HG03060 (cell line): ENCODE measurements at regions not wholly inside any gene's neighbourhood (a gene's known extent, or its start where the extent isn't known, plus 50 kb on each side); places are given as distances from the start of the nearest gene placed in this dataset.
"Not testable (repeated sequence)": the region's sequence is repeated elsewhere in the genome, so short reads cannot be mapped to it uniquely, and the experiment has no call there.

Source experiments
- ATAC-seq: cut with Tn5 transposase; IDR thresholded peaks from one replicate; pipeline ENCODE4 v1.9.1; 2021; ENCODE audit warnings: low read depth, moderate number of reproducible peaks; ENCODE audit not compliant: unreplicated experiment

DNA sequence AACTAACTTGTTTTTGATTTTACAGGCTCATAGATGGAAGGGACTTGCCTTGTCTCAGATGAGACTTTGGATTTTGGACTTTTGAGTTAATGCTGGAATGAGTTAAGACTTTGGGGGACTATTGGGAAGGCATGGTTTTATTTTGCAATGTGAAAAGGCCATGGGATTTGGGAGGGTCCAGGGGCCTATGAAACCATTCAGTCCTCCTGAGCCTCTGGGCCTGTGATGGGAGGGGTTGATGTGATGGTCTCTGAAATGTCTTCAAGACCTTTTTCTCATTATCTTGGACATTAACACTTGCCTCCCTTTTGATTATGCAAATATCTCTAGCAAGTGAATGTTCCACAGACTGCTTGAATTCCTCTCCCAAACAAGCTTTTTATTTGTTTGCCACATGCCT, 346.0 kb upstream of the DIPK2B start:
- ATAC-seq = not testable (repeated sequence)

DNA sequence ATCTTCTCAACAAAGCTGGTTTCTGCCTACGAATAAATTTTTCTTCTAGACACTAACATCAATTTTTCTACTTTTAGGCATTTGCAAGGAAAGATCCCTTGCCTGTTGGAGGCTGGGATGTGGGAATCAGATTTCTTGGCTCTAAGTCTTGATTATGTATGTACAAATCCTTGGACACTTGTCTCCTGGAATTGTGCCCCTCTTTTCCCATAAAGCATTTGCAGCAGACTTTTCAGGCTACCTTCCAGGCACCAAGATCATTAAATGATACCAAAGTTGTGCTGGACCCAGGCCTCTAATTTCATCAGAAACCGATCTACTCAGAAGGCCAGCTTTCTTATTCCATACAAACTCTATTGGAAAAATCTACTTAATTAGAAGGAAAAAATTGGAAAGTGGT, 339.5 kb upstream of the DIPK2B start:
- ATAC-seq = no peak

DNA sequence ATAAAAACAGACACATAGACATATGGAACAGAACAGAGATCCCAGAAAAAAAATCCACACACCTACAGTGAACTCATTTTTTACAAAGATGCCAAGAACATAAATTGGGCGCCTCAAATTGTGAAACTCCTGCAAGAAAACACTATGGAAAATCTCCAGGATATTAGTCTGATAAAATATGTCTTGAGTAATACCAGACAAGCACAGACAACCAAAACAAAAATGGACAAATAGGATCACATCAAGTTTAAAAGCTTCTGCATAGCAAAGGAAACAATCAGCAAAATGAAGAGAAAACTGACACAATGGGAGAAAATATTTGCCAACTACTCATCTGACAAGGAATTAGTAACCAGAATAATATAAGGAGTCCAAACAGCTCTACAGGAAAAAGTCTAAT, 337.3 kb upstream of the DIPK2B start:
- no peak for ATAC-seq

DNA sequence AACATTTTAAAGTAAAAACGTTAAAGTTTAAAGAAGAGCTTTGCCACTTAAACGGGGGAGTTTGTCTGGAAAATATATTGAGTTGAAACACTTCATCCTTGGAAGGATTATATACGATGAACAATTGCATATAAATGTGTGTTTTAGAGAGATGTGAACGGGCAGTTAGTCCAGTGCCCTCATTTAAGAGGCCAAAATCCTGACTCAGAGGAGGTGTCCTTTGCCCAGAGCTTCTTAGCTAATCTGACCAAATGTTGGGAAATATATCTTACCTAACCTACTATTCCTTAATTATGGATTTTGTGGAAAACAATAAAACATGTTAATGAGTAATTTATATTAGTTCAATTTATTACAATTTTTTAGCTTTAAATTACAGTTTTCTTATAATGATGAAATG, 327.2 kb upstream of the DIPK2B start:
- ATAC-seq = no peak

DNA sequence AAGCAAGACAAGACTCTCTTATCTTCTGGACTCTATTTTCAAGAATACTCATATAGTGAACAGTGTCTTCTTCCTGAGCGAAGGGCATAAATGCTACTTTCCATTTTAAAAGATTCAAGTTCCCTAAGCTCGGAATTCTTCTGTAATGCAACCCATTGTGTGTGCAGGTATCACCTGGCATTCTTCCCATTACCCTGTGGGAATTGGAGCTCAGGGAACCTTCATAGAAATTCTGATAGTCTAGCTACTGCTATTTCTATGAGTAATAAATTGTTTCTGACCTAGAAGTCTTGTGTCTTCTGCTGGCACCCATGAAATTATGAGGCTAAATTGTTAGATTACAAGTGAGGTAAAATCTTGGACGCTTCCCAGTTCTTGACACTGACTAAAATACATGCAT, 324.1 kb upstream of the DIPK2B start:
- no peak for ATAC-seq

DNA sequence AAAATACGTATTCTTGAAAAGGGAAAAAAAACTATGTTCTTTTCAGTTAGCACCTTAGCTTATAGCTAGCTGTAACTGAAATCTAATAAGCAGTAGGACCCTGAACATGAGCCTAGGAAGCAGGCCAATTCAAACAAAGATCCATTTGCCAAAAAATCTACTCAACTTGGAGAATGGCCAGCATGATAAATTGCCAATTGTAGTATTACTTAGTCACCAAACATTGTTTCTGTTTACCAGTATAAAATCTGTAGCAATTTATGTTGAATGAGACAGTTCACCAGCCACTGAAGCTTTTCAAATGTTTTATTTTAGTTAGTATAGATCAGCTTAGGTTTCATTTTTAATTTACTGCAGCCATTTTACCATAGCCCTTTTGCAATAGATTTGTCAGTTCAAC, 323.6 kb upstream of the DIPK2B start:
- no peak for ATAC-seq

DNA sequence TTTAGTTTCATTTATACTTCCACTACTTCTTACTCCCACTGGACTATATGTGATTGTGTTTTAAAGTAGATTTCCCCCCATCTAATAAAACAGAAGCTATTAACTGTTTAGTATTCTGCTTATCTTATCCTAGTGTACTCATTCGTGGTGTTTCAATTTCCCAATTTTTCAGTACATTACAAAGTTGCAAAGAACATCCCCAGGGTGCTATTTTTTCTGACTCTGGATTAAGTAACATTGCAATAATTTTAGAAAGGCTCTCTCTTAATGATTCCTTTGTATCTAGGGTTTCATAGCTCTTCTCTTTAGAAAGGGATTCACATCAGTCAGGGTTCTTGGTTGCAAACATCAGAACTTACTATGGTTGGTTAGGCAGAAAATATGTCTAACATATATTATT, 317.9 kb upstream of the DIPK2B start:
- no peak for ATAC-seq

DNA sequence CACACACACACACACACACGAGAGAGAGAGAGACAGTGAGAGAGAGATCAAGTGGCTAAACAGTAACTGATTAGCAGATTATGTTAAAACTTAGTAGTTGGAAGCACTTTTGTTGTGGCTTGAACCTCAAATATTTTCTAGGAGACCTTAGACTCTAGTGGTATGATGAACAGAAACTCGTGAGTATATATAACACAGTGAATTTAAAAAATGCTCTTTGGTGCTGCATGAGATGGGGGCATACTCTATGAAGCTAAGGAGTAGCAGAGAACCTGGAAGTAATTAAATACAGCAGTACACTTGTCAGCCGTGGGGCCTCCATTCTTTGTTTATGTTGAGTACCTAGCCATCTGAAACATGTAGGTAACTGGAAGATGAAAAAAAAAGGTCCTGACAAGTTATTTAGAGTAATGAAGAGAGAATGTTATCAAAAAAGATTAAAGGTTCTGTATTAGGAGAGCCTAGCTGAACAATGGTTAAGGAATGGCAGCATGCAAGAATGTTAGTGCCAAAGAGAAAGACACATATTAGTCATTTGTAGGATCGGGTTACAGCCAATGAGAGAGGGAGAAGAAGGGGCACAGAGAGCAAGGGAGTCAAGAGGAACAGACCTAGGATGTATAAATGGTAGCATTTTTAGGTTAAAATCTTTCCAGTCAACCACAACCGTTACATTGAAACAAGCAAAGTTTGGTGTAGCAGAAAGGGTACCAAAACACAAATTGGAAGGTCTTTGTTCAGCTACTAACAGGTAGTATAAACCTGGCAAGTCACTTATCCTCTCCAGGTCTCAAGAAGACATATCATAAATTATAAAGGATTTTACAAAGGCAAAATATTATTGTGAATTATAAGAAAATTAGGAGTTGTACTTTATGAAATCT, 316.7 kb upstream of the DIPK2B start:
- no peak for ATAC-seq

DNA sequence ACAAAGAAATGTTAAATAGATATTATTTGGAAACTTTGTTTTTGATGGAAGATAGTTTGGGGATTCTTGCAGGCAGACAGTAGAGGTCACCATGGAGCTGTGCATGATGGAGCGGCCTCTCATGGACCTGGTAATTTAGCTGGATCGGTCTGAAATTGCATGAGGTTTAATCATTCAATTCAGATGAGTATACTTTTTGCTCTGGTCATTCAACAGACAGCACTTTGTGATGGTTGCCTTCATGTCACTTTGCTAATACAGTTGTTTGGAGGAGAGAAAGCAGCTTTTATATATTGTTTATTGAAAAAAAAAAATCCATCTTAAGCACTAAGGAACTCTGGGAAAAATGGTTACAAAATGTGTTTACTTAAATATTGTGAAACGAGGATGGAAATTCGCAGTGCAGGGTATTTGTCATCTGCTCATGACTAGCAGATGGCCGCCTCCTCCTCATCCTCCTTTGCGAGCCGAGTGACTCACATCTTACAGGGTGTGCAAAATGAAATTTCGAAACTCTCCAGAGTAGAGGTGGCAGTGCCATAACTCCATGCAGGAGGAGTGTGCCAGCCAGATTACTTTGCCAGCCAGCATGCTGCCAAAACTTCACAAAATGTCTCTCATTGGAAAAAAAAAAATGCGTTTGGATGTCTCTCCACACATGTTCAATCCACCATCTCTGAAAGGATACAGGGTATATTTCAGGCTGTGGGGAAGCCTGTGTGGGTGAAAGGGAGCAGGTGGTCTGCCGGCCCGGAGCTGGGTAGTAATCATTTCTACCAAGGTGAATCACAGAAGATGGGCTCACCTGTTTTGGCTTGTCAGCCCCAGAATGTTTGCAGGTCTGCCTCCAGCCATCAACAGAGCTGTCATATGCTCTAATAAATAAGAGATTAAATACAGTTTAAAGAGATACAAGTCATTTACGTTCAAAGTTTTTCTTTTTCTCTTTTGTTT, 314.9 kb upstream of the DIPK2B start:
- ATAC-seq = no peak

DNA sequence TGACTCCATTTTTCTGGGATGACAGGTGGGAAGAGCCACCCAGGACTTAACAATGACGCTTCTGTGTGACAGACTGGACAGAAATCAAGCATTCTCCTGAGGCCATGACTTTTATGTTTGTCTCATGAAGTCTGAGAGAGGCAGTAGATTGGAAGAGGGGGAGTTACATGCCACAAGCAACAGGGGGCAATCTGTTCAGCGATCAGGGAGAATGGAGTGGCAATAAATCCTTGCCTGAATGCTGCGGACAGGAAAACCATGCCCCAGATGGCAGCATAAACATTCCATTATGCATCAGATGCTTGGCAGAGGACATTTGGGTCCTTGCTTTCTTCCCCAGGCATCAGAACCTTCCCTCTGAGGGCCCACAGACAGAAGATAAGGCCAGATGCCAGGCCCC, 312.4 kb upstream of the DIPK2B start:
- ATAC-seq = no peak

DNA sequence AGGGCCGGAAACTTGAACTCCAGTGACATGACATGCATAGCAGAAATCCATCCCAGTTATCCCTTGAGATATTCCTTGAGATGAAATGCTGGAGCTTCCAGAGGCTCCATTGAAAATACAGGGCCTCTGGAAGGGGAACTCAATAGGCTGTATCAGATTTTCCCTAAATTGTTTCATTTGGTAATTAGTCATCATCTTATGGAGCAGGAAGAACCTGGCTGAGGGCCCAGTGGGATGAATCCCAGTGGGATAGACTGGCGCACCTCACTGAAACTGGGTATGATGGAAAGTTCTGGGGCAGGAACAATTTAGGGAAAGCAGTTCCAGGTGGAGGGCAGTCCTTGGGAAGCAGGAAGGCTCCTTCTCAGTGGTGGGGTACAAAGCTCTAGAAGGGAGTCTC, 307.8 kb upstream of the DIPK2B start:
- ATAC-seq = no peak

DNA sequence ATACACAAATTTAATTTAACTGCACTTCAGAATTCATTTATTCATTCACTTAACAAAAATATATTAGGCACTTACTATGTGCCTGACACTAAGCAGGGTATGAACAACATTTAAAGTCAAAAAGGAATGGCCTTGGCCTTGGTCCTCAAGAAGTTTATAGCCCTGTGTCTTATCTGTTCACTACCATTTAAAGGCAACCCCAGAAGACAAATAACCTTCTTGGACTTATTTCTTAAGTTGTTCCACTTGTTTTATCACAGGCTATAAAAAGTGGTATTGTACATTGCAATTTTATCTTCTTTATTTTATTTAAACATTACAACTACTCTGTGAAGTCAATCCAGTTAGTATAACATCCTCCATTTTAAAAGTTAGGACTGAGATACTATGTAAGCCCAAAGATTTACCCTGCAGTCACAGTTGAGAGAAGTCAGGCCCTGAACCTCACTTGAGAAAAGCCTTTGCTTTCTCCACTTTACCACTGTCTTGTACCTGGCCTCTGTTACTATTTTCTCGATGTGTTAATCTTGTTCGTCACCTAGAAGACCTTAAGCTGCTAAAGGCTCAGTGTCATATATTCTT, 305.6 kb upstream of the DIPK2B start:
- ATAC-seq = no peak

DNA sequence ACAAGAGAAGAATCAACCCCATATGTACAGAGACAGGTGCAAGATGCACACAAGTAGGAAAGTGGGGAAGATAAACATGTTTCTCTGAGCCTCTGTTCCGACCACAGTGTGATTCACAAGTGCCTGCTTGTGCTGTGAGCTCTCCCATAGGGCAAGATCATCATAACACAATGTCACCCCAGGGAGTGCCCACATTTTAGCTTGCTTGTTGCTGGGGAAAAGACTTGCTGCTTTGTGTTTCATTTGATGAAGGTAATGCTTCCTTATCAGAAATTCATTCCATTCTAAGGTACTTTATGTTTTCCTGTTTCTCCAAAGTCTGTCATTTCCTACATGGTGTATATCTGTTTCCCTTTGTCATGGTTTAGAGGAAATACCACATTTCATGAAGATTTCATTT, 304.5 kb upstream of the DIPK2B start:
- no peak for ATAC-seq

DNA sequence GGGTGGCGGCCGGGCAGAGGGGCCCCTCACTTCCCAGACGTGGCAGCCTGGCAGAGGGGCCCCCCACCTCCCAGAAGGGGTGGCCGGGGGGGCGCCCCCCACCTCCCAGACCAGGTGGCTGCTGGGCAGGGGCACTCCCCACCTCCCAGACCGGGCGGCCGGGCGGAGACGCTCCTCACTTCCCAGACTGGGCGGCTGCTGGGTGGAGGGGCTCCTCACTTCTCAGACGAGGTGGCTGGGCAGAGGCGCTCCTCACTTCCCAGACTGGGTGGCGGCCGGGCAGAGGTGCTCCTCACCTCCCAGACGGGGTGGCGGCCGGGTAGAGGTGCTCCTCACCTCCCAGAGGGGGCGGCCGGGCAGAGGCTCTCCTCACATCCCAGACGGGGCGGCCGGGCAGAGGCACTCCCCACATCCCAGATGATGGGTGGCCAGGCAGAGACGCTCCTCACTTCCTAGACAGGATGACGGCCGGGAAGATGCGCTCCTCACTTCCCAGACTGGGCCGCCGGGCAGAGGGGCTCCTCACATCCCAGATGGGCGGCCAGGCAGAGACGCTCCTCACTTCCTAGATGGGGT, 303.2 kb upstream of the DIPK2B start:
- not testable (repeated sequence) for ATAC-seq

DNA sequence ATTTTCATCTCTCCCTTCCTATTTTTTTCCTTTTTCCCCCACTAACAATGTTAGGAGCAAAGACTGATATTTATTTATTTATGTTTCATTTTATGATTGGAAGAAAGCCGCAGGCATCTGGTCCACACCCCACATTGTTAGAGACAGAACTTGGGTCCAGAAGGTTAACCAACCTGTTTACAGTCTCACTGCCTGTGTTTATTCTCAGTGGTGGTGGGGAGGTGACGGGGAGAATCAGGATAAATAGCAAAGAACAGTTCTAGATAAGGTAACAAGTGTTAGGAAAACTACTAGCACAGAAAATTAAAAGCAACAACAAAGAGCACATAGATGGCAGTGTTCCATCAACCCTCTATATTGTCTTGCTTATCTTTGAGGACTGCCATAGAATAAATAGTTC, 301.7 kb upstream of the DIPK2B start:
- no peak for ATAC-seq

DNA sequence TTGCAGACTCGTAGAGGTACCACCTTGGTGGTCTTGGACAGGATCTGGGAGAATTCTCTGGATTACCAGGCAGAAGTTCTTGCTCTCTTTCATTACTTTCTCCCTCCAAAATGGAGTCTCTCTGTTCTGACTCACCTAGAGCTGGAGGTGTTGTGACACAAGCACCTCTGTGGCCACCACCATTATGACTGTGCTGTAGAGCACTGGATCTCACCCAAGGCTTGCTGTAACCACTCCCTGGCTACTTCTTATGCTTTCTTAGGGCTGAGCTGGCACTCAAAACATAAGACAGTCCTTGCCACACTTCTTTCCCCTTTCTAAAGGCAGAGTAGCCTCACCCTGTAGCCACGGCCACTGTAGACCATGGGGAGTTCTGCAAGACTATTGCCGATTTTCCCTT, 296.6 kb upstream of the DIPK2B start:
- no peak for ATAC-seq

DNA sequence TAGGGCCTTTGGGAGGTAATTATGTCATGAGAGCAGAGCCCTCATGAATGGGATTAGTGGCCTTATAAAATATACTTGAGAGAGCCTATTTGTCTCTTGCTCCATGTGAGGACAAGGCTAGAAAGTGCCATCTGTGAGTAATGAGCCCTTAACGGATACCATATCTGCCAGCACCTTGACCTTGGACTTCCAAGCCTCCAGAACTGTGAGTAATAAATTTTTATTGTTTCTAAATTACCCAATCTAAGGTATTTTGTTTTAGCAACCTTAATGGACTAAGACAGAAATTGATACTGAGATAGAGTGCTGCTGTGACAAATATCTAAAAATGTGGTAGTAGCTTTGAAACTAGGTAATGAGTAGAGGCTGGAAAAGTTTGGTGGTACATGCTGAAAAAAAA, 285.0 kb upstream of the DIPK2B start:
- ATAC-seq = no peak

DNA sequence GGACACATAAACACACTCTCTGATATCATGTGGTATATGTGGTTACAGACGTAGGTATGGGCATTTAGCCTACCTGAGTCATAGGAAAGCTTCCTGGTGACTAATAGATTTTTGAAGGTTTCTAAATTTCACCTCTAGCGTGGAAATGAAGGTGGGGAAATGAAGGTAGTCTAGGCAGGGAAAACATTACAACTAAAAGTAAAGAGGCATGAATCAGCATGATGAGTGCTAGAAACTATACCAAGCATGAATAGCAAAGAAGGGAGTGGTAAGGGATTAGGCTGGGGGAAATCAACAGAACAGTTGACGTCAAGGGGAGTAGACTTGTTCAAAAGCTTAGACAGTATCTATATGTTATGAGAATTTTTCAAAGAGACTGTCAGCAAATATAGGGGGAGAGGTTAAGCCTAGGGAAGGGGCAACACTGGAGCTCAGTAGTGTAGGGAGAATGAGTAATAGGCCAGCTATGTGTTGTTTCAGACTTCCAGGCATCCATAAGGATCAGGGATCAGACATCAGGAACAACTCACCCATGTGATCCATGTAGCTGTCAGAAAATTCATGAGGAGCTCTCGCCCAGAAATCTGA, 279.3 kb upstream of the DIPK2B start:
- no peak for ATAC-seq

DNA sequence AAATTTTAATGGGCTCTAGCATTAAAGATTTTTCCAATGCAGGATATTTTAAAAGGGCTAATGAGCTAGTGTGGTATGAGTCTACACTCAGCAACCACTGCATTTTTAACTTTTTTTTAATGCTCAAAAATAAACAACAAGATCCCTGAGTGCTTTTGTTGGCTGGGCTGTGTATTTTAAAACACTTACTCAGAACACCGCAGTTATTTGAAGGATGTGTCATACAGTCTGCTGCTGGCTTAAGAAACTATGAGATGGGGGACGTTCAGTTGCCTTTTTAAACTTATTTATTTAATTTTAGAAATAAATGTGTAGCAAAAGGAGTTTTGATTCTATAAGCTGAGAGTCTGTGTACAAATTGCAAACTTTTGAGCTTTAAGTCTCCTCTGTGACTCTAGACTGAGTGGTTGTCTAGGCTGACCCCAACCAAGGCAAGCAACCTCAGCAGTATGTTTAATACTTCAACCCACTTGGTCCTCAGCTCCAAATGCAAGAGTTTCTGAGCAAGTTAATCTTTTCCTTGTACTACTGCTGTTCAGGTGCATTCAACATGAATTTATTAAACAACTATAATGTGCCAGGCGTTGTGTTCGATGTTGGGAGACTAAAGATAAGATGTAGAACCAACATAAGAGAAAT, 278.6 kb upstream of the DIPK2B start:
- no peak for ATAC-seq

DNA sequence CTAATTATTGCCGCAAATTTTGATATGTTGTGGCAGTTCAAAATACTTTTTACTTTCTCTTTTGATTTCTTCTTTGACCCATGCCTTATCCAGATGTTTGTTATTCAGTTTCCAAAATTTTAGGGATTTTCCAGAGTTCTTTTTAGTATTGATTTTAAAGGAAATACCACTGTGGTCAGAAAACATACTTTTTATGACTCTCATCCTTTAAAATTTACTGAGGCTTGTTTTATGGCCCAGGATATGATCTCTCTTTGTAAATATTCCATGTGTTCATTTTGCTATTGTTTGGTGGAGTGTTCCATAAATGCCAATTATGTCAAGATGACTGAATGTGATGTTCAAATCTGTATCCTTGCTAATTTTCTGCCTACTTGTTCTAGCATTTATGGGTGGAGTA, 272.3 kb upstream of the DIPK2B start:
- ATAC-seq = no peak
